GM23338 (cell line): ENCODE measurements at regions not wholly inside any gene's neighbourhood (a gene's known extent, or its start where the extent isn't known, plus 50 kb on each side); places are given as distances from the start of the nearest gene placed in this dataset.

ENCODE experiments used
- CTCF ChIP-seq, 2 experiments: fragments of 200-600 bp in 1 of 2; sonication (generic) in 1 of 2; conservative IDR thresholded peaks; 2 replicates each; pipeline versions ENCODE4 v1.5.1 to v1.6.1; 2016 to 2017; ENCODE audit warnings: antibody characterized with exemption in 2 of 2, low read depth in 2 of 2, mild to moderate bottlenecking in 2 of 2, moderate library complexity in 1 of 2
- EZH2 ChIP-seq: fragments of 200-600 bp; sonication (generic); IDR thresholded peaks from one replicate; pipeline ENCODE4 v1.8.0; 2017; ENCODE audit warnings: antibody characterized with exemption, mild to moderate bottlenecking, low read depth; ENCODE audit not compliant: unreplicated experiment
- POLR2AphosphoS5 ChIP-seq: IDR thresholded peaks from 2 replicates; pipeline ENCODE4 v1.6.1; 2016; ENCODE audit warnings: antibody characterized with exemption, low read depth
- REST ChIP-seq: IDR thresholded peaks from one replicate; pipeline ENCODE4 v1.6.1; 2018; ENCODE audit warnings: antibody characterized with exemption; ENCODE audit not compliant: unreplicated experiment

DNA sequence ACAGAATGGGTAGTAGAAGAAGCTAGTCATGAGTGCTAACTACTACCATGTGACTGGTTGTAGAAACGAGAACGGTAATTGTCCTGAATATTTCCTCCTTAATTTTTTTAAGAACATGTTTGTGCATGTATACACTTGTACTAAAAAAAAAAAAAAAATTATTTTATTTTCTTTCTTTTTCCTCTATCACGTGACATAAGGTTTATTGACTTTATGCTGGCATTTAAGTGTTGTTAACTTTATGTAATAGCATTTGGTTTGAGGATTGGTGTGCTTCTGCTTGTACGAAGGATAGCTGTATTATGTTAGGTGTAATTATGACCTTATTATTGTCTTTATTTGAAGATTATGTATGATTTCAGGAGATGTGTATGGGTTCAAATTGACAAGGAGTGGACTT, 349.1 kb upstream of the PTPRD start:
- no peak for TF ChIP-seq CTCF (conservative IDR thresholded peaks at IDR 0.05; ENCODE audit: low read depth in 2 of 2)
- TF ChIP-seq EZH2, result no peak
- no peak for TF ChIP-seq POLR2AphosphoS5
- TF ChIP-seq REST, result no peak
